Adrenal gland (tissue), 5 donors: ENCODE measurements at regions not wholly inside any gene's neighbourhood (a gene's known extent, or its start where the extent isn't known, plus 50 kb on each side); places are given as distances from the start of the nearest gene placed in this dataset.
"Not testable (repeated sequence)": the region's sequence is repeated elsewhere in the genome, so short reads cannot be mapped to it uniquely, and the experiment has no call there.

Source experiments
- CTCF ChIP-seq, 6 experiments: fragments of 450-650 bp in 4 of 6; fragments of 200-600 bp in 2 of 6; sonication (generic) in 1 of 6; IDR thresholded peaks; 1 replicate in 5 of 6; 2 replicates in 1 of 6; pipeline versions ENCODE4 v1.5.1 to v1.8.0; 2016 to 2021; ENCODE audit warnings: antibody characterized with exemption in 6 of 6, mild to moderate bottlenecking in 2 of 6, moderate library complexity in 1 of 6
- POLR2A ChIP-seq, 2 donors: fragments of 450-650 bp; IDR thresholded peaks; one replicate each; pipeline ENCODE4 v1.6.1; 2017; ENCODE audit warnings: antibody characterized with exemption in 2 of 2, mild to moderate bottlenecking in 2 of 2, moderate library complexity in 1 of 2
- donor health status: DM: no; HTN: no; CAD: no.

GRCh38 chr17:21574611-21575255, 117.6 kb upstream of the KCNJ18 start:
- not testable (repeated sequence) for TF ChIP-seq CTCF, POLR2A (IDR thresholded peaks at IDR 0.05)
